Astrocyte of the hippocampus (primary cell): ENCODE measurements at regions not wholly inside any gene's neighbourhood (a gene's known extent, or its start where the extent isn't known, plus 50 kb on each side); places are given as distances from the start of the nearest gene placed in this dataset.

ENCODE experiments used
- DNase-seq: peaks from one replicate; pipeline ENCODE4 v3.0.0; 2011; ENCODE audit warnings: low read depth, low spot score

DNA sequence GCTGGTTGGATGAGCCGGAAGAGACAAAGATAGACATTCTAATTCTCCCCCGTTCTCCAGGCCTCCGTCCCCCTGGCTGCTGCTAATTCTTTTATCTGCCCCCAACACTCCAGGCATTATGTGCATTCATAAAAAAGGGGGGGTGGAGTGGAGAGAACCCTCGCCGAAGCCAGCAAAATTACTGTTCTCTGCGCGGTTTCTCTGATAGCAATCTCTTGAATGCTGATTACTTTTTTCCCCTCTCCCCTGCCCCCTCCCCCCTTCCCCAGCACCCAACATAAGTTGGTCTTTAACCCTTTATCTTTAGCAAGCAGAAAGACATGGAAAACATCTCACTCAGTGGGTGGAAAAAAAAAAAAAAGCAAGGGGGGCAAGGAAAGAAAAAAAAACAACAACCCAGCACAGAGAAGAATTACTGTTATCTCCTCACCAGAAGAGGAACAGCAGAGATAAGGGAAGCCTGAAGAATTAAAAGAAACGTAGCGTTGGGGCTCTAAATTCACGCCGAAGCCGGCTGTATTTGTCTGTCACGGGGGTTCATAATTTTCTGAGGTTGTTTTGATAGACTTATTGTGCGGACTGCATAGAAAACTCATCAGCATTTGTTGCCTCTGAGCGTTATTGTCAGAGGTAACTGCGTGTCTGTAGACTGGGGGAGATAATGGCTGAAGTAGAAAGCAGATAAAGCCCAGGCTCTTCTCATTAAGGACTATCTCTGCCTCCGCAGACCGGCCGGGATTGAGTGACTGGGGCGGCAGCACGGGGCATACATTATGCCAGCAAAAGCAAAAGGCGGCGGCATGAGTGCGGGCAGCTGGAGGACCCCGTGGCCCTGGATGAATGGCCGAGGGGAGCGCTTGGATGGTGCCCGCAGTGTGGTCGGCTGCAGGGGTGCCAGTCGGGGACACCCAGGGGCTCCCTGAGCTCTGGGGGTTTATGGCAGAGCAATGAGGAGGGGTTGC lies 126.9 kb downstream of the MRM1 start:
- no peak for DNase-seq

GRCh38 chr17:36730095-36730808 lies 128.9 kb downstream of the MRM1 start:
- no peak for DNase-seq

- no peak for DNase-seq
Measured at GRCh38 chr17:36730857-36731490, 129.6 kb downstream of the MRM1 start.

DNA sequence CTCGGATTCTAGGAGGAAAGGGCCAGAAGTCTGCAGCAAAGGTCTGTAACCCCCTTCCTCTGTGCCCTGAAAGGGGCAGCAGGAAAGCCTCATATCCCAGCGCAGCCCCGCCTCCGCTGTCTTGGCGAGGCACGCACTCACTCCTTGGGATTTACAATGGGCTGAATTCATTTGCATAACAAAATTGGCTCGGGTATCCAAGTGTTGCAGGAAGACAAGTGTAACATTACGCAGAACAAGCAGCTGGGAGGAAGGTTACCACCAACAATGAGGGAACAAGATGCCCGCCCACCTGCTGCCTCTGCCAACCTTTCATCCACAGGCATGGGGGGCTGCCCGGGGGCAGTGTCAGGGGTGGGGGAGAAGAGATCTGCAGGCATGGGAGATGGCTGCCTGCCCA lies 130.4 kb downstream of the MRM1 start:
- DNase-seq = no peak

DNA sequence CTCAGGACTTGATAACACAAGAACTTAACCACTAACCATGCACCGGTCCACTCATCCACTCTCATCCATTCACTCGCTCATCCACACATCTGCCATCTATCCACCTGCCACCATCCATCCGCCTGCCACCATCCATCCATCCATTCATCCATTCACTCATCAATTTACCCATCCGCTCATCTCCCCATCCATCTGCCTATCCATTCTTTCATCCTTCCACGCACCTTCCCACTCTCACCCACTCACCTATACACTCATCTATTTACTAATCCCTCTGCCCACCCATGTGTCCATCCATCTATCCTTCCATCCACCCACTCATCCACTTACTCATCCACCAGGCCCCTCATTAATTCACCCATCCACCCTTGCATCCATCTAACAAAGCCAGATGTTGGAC lies 131.0 kb downstream of the MRM1 start:
- DNase-seq = no peak

DNA sequence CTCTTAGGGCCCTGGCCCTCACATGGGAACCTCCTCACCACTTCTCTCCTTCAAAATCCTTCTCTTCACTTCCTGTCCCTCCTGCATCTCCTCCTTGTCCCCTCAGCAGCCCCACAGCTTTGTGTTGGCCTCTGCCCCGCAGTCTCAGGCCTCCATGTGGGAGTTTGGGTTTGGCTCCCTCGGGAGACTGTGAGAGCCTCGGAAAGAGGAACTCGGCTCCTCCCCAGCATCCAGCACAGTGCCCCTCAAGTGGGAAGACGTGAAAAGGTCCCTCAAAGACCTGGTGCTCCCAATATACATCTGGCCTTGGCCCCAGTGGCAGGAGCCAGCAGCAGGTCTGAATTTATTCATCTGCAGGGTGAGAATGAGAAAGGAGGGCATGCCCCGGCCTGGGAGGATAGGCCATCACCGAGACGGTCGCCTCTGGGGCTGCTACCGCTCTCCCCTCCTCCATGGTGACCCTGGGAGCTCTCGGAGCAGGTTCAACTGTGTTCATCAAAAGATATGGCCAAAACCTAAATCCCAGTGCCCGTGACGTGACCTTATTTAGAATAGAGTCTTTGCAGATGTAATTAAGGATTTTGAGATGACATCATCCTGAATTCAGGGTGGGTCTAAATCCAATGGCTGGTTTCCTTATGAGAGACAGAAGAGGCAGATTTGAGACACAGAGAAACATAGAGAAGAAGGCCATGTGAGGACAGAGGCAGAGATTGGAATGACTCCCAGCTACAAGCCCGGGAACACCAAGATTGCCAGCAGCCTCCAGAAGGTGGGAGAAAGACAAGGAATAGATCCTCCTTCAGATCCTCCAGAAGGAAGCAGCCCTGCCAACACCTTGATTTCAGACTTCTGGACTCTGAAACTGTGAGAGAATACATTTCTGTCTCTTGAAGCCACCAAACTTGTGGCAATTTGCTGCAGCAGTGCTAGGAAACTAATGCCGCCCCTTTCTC lies 135.1 kb downstream of the MRM1 start:
- DNase-seq = no peak

DNA sequence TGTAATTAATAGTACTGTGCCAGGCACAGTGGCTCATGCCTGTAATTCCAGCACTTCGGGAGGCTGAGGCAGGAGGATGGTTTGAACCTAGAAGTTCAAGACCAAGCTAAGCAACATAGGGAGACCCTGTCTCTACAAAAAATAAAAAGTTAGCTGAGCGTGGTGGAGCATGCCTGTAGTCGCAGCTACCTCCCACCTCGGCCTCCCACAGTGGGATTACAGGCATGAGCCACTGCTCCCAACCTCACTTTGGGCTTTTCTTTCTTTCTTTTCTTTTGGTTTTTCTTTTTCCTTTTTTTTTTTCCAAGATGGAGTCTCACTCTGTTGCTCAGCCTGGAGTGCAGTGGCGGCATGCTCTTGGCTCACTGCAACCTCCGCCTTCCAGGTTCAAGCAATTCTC lies 137.8 kb downstream of the MRM1 start:
- DNase-seq = no peak

GRCh38 chr17:36740157-36740556 lies 138.8 kb downstream of the MRM1 start:
- no peak for DNase-seq

DNA sequence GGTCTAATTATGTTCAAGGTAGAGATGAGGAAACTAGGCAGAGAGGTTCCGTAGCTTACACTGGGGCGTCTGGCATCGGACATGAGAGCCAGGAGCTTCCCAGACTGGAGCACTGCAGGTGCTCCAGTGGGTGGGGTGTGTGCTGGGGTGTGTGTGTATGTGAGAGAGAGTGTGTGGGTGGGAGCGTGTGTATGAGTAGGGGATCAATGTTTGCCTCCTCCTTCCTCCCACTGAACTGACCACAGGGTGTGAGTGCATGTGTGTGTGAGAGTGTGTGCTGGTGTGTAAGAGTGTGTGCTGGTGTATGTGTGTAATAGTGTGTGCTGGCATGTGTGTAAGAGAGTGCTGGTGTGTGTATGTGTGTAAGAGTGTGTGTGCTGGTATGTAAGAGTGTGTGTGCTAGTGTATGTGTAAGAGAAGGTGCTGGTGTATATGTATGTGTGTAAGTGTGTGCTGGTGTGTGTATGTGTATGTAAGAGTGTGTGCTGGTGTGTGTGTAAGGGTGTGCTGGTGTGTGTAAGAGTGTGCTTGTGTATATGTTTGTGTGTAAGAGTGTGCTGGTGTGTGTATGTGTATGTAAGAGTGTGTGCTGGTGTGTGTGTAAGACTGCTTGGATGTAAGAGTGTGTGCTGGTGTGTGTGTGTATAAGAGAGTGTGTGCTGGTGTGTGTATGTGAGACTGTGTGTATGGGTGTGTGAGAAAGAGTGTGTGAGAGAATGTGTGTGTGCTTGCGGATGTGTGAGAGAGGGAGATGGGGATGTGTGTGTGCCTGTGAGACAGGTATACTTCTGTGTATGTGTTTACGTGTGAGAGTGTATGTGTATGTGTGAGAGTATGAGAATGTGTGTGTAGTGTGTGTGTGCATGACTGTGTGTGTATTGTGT lies 139.9 kb downstream of the MRM1 start:
- DNase-seq = no peak

DNA sequence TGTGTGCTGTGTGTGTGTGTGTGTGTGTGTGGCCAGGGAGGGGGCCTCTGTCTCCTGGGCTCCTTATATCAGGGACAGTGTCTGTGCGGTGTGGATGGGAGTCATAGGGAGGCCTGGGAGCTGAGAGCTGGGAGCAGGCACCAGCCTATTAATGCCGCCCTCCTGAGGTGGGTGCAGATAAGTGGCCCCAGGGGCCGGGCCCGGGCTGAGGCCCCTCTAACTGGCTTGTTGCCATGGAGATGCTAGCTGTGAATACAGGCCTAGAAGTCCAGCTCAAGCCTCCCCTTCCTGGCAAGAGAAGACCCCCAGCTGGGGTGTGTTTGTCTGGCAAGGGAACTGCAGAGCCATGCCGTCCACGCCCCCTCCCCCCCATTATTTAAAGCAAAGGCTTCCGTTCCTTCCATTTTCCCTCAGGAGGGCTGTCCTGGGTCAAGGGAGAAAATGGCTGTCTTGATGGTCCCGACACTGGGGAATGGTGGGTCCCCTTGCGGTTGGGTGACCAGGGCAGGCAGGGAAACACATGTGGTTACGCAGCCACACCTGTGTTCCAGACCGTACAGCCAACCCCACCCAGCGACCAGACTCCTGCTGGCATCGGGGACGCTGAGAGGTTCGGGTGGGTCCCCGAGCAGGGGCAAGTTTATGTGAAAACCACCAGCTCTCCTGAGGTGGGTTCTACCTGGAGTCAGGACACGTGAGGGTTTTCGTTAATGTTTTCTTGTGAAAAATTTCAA lies 141.1 kb downstream of the MRM1 start:
- no peak for DNase-seq

DNA sequence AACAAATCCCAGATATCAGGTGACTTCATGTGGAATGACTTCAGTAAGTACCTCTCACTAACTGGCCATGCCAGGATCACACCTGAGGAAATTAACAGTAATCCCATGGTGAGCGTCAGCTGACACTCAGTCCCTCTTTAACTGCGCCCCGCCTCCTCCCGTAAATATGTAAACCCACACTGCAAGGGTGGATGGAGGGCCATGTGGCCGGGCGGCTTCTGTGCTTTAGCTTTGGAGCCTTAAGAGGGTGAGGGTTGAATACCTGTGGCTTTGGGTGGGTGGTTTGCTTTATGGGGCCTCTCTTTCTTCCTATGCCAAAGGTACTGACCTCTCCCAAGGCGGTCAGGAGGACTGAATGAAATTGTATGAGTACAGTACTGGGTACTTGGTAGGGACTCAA lies 141.7 kb downstream of the MRM1 start:
- no peak for DNase-seq

DNA sequence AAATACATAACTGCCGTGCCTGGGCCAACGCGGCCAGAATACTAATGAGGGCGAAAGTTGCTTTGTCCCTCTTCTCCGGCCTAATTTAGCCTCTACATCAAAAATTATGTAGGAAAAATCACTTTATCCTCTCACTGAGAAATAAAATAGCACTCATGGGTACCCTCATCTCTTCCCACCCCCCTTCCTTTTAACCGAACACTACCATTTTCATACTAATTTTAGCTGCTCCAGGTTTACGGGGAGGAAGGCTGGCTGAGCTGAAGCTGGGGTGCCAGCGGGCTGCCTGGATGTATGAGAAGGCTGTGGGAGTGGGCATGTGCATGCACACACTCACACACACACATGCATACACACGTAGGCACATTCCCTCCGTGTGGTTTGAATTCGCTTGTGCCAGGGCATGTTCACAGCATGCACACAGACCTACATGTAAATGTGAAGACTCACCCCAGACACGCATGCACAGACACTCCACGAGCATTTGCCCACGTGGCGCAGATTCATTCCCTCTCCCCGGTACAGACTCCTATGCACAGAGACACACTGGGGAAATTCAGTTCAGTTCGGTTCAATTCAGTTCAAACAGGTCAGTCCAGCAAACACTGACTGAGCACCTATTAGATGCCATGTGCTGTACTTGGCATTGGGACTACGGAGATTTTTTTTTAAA lies 145.1 kb downstream of the MRM1 start:
- DNase-seq = no peak

DNA sequence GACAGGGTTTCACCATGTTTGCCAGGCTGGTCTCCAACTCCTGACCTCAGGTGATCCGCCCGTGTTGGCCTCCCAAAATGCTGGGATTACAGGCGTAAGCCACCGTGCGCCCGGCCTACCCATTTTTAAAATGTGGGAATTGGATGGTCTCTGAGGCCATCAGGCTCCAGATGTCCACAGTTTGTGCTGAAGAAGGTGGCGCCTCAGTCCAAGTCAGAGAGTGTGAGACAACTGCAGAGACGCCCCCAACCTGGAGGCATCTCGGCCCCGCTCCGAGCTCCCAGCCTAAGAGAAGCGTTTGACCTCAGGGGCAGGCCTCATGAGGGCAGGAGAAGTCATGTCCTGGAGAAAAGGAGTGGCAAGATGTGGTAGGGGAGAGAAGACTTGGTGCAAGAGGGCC lies 146.5 kb downstream of the MRM1 start:
- no peak for DNase-seq

DNA sequence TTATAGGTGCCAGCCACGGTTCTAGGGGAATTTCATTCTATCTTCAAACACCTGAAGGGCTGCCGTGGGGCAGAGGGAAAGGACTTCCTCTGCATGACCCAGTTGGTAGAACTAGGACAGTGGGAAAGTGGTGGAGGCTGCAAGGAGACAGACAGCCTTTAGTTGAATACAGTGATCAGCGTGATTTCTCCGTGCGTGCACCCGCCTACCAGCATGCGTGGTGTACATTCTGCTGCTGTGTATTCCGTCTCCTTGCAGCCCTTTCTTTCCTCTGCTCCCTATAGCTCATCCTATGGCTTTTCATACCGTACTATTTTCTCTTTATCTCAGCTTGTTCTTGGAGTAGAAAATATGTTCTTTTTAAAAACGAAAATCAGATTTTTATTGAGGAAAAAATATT lies 146.9 kb downstream of the MRM1 start:
- DNase-seq = no peak

DNA sequence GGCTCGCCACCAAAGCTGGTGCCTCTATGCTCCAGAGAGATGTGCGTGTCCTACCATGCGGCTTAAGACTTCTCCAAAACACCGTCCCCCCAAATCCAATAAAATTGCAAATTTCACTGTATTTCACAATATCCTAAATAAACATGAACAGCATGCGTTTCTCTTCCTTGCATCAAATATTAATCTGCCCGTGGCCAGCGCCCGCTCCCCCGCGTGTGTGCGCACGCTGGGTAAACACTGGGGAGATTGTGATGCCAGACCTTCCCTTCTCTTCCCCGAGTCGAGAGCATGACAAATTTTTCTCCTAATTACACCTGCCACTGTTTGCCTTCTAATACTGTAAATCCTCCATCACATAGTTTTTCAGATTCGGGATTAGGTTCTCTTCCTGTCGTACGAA lies 148.1 kb downstream of the MRM1 start:
- DNase-seq = no peak

DNA sequence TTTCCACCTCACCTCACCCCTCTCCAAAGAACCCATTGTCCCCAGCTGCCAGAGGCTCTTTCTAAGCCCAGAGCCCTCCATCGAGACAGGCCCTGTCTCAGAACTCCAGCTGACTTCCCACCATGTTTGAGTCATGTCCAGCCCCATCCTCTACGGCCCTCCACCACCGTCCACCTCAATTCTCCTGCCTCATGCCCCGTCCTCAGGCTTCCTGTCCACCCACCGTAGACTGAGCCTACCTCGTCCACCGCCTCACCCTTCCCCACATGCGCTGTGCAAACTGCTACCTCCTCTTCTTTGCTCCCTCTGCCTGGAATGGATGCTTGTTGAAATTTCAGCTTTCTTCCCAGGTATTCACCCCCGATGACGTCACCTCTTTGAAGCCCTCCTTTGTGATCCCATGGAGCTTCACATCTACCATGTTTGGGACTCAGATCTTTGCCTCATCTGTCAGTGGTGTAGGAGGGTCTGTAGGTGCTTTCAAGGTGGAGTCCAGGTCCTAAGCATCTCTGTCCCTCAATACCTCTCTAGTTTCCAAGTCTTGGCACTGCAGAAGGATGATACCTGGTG lies 149.0 kb downstream of the MRM1 start:
- DNase-seq = no peak

GRCh38 chr17:36752096-36752888 lies 150.9 kb downstream of the MRM1 start:
- no peak for DNase-seq

DNA sequence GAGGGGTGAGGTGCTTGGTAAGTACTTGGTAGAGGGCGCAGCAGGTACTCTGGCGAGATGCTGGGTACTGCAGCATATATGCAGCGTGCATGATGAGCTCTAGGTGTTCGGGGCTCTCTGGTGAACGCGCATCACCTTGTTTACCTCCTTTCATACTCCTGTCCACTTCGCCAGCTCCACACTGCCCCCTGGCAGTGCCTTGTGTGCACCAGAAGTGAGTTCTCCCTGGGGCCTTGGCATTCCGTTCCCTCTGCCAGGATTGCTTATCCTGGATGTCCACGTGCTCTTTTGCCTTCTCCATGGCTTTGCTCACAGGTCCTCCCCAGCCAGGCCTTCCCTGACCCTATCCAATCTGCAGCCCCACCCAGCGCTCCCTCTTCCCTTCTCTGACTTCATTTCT lies 154.2 kb downstream of the MRM1 start:
- peak; percentile 8 for DNase-seq
